AG09309 (cell line): ENCODE measurements at regions not wholly inside any gene's neighbourhood (a gene's known extent, or its start where the extent isn't known, plus 50 kb on each side); places are given as distances from the start of the nearest gene placed in this dataset.

ENCODE experiments used
- DNase-seq: peaks from one replicate; pipeline ENCODE4 v3.0.0-alpha.2; 2010; ENCODE audit warnings: low read depth
- H3K4me3 ChIP-seq: 2 replicates; pipeline ENCODE4 v1.5.1; 2011; ENCODE audit warnings: mild to moderate bottlenecking, low read depth, low read length, moderate library complexity; ENCODE audit not compliant: control insufficient read depth
- CTCF ChIP-seq: IDR thresholded peaks from 2 replicates; pipeline ENCODE4 v1.5.1; 2011; ENCODE audit warnings: mild to moderate bottlenecking, low read depth, low read length, inconsistent platforms; ENCODE audit not compliant: insufficient read depth, control insufficient read depth; ENCODE audit errors: missing control alignments

DNA sequence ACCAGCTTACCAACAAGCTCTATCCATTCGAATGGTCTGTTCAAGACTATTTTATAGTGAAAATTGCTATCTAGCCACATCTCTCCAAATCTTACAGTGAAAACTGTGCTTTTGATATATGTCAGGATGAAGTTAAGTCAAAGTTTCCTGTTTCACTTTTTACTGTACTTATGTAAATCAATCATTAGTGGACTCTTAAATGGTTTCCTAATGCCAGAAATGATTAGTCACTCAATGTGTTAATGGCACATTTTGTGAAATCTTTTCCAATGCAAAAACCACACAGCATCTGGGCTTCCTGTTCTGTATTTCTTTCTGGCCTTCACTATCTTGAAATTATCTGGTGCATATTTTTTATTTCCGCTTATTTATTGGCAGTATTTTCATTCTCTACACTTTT lies 87.3 kb upstream of the STEAP1B start:
- no peak for TF ChIP-seq CTCF
- H3K4me3 ChIP-seq = no peak overlapping the region
- DNase-seq = no peak

DNA sequence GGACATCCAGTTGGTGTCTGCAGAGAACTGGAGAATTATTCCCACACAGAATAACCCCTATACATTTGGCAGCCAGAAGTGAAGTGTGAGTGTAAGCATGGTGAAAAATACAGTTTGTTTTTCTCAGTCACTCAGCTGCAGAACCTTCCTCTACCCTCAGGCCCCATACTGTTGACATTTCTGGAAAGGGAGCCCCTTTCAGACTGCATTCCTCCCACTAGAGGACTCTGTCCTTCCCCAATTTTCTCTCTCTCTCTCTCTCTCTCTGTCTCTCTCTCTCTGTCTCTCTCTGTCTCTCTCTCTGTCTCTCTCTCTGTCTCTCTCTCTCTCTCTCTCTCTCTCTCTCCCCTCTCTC lies 86.8 kb upstream of the STEAP1B start:
- peak; percentile 56 for TF ChIP-seq CTCF
- DNase-seq = no peak

DNA sequence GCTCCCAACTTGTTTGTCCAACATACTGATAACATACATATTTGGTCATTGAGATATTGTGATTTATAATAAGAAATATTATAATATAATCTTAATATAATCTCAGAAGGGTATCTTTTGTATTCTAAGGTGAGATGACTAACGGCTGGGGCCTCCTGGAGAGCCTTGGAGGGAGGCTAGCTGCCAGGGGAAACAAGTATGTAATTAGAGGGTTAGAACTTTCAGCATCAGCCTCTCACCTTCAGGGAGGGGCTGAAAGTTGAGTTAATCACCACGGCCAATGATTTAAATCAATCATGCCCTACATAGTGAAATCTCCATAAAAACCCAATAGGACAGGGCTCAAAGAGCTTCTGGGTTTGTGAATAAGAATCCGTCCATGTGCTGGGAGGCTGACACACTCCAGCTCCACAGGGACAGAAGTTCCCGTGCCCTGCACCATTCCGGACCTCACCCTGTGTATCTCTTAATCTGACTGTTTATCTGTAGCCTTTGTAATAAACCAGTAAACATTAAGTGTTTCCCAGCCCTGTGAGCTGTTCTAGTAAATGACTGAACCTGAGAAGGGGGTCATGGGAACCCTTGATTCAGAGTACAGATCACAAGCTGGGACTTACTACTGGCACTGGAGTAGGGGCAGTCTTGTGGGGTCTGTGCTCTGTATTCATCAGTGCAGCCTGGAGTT lies 86.3 kb upstream of the STEAP1B start:
- no peak for DNase-seq
- no peak overlapping the region for H3K4me3 ChIP-seq
- no peak for TF ChIP-seq CTCF

More for the DNA sequence above, 86.8 kb upstream of the STEAP1B start:
- H3K4me3 ChIP-seq = no peak overlapping the region

DNA sequence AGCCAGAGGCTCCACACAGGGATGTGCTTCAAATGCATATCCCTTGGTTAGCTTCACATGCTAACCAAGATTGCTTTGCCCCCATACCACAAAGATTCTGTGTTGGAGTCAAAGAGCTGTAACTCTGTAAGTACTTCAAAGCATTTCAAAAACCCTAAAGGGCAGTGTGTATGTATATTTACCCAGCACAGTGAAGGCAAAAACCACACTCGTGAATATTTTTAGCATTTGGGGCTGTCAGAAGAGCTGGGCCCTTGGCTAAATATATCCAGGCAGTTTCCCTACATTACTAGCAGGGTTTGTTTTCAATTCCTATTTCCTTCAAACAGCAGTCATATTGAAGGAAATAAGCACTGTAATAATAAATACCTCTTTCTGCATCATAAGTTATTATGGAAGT lies 84.2 kb upstream of the STEAP1B start:
- no peak for DNase-seq
- no peak overlapping the region for H3K4me3 ChIP-seq
- TF ChIP-seq CTCF = no peak

DNA sequence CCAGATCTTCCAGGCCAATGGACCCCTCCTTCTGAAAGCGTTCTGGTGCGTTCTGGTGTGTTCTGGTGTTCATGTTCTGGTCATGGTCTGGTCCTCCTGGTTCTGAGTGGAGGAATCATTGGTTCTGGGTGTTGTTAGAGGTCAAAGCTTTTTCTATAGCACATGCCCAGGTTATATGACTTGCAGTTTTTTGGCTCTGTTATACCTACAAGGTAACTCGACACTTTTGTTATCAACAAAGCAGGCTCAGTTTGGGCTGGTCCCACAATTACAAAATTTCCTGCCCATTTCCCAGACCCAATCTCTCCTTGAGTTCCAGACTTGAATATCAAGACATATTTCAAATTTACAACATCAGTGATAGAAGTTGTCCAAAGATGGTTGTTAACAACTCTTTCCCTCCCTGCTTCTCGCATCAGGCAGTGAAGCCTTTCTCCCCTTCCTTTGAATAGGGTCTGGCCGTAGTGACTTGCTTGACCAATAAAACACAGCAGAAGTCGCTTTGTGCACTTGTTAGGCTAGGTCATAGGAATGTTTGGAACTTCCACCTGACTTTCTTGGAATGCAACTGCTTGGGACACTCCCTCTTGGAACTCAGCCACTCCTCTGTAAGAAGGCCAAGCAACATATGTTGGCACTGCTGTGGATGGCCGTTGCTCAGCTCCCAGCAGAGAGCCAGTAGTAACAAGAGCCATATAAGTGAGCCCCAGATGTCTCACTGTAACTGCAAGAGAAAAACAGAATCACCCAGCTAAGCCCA lies 83.1 kb upstream of the STEAP1B start:
- peak; percentile 80 for DNase-seq
- H3K4me3 ChIP-seq = no peak overlapping the region
- no peak for TF ChIP-seq CTCF

DNA sequence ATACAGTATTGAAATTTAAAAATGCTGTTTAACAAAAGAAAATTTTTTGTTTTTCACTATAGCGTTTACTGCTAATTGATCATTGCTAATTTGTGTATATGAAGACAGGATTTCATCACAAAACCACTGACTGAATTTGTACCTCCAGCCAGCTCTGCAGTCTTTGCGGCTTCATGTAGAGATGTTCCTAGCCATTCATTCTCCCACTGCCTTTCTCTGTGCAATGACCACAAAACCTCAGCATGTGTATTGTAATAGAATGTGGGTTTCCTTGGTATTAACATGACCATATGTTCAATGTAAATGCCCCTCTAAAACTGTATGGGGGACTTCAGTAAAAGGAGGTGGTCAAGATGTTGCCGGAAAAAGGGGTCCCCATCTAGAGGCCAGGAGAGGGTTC lies 81.1 kb upstream of the STEAP1B start:
- DNase-seq = no peak
- no peak overlapping the region for H3K4me3 ChIP-seq
- no peak for TF ChIP-seq CTCF
